Keratinocyte (primary cell): ENCODE measurements at regions not wholly inside any gene's neighbourhood (a gene's known extent, or its start where the extent isn't known, plus 50 kb on each side); places are given as distances from the start of the nearest gene placed in this dataset.

Source experiments
- EZH2 ChIP-seq: IDR thresholded peaks from one replicate; pipeline ENCODE4 v1.6.1; 2012; ENCODE audit warnings: inconsistent platforms, mild to moderate bottlenecking, low read length, moderate library complexity
- TF ChIP-seq, protein P1 (sequence below), 3 experiments: IDR thresholded peaks in 1 of 3; conservative IDR thresholded peaks in 1 of 3; optimal IDR thresholded peaks in 1 of 3; 2 replicates in 2 of 3; 3 replicates in 1 of 3; pipeline versions ENCODE3 to v1.5.1; 2011; ENCODE audit warnings: low read length in 3 of 3, mild to moderate bottlenecking in 3 of 3, moderate library complexity in 2 of 3, control low read depth in 1 of 3, inconsistent platforms in 1 of 3; ENCODE audit not compliant: insufficient read depth in 2 of 3; ENCODE audit errors: extremely low read depth in 1 of 3

- TF ChIP-seq, protein P1, sequence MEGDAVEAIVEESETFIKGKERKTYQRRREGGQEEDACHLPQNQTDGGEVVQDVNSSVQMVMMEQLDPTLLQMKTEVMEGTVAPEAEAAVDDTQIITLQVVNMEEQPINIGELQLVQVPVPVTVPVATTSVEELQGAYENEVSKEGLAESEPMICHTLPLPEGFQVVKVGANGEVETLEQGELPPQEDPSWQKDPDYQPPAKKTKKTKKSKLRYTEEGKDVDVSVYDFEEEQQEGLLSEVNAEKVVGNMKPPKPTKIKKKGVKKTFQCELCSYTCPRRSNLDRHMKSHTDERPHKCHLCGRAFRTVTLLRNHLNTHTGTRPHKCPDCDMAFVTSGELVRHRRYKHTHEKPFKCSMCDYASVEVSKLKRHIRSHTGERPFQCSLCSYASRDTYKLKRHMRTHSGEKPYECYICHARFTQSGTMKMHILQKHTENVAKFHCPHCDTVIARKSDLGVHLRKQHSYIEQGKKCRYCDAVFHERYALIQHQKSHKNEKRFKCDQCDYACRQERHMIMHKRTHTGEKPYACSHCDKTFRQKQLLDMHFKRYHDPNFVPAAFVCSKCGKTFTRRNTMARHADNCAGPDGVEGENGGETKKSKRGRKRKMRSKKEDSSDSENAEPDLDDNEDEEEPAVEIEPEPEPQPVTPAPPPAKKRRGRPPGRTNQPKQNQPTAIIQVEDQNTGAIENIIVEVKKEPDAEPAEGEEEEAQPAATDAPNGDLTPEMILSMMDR (optimal IDR thresholded peaks at IDR 0.05 in 1 of 3, IDR thresholded peaks at IDR 0.05 in 1 of 3, conservative IDR thresholded peaks at IDR 0.05 in 1 of 3; ENCODE audit: extremely low read depth in 1 of 3, insufficient read depth in 2 of 3, low read length in 3 of 3): no peak
- TF ChIP-seq EZH2: no peak
Observed at GRCh38 chrX:66914080-66914479, 275.2 kb upstream of the EDA2R start.
